ENCODE measurements at regions not wholly inside any gene's neighbourhood (a gene's known extent, or its start where the extent isn't known, plus 50 kb on each side); places are given as distances from the start of the nearest gene placed in this dataset.

GRCh38 chr13:81473366-81473899 is 1132.5 kb upstream of the SPRY2 start:
- Mint-ChIP-seq H3K4me3 (no peak overlapping the region), H3K9me3 (peaks cover 20% of the 10 kb centered on the region), H3K4me1 (no peaks in the 10 kb centered on the region)

DNA sequence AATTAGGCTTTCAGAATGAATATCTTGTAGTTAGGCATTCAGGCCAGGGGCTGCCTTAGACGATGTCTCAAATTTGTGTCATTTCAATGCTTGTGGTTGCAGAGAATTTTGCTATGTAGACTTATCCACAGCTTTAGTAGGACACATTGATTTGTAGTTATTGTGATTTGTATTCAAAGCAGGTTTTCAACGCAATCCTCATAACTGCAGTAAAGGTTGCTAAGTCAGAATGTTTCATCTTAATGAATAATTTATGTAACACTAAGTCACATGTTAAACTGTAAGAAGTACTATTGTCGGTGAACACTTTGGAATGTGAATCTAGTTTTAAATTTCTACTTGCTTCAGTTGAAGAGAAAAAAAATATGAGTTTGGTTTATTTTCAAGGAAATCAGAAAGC is 1117.2 kb upstream of the SPRY2 start:
- no peak overlapping the region for H3K4me3 Mint-ChIP-seq
- H3K27me3 Mint-ChIP-seq, result no peaks in the 10 kb centered on the region
- H3K4me1 Mint-ChIP-seq, result no peaks in the 10 kb centered on the region
- no peak overlapping the region for H3K27ac Mint-ChIP-seq
- ATAC-seq (replicated peaks), result no peak
- peaks cover 4% of the 10 kb centered on the region for H3K9me3 Mint-ChIP-seq
- no peaks in the 10 kb centered on the region for H3K36me3 Mint-ChIP-seq (ENCODE audit: low read depth)

More at GRCh38 chr13:81473366-81473899, 1132.5 kb upstream of the SPRY2 start:
- no peaks in the 10 kb centered on the region for H3K36me3 Mint-ChIP-seq (ENCODE audit: low read depth)
- no peaks in the 10 kb centered on the region for H3K27me3 Mint-ChIP-seq
- no peak for ATAC-seq (replicated peaks)
- H3K27ac Mint-ChIP-seq, result no peak overlapping the region

GRCh38 chr13:81446441-81446840 is 1105.5 kb upstream of the SPRY2 start:
- Mint-ChIP-seq H3K9me3 (peaks cover 24% of the 10 kb centered on the region), H3K4me1 (no peaks in the 10 kb centered on the region), H3K4me3 (no peak overlapping the region), H3K27me3 (no peaks in the 10 kb centered on the region), H3K27ac (no peak overlapping the region), H3K36me3 (ENCODE audit: low read depth) (no peaks in the 10 kb centered on the region)
- ATAC-seq (replicated peaks), result no peak

DNA sequence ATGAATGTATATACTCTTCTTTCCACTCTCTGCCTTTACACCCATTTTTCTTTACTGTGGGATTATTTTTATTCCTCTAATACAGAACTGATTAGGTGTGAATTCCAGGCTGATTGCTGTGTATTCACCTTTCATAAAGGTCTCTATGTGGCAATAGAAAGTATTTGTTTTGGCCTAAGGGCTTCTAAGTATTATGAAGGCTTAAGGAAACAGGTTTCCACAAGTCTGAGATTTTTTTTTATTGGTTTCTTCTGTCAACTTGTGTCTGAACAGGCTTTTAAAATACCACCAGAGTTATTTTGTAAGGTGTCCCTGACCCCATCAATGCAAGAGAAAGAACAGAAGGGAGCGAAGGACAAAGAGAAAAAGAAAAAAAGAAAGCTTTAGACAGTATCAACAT is 1102.0 kb upstream of the SPRY2 start:
- peaks cover 19% of the 10 kb centered on the region for H3K9me3 Mint-ChIP-seq
- H3K4me1 Mint-ChIP-seq, result no peaks in the 10 kb centered on the region
- no peak for ATAC-seq (replicated peaks)
- no peaks in the 10 kb centered on the region for H3K36me3 Mint-ChIP-seq (ENCODE audit: low read depth)
- H3K27me3 Mint-ChIP-seq, result no peaks in the 10 kb centered on the region
- H3K27ac Mint-ChIP-seq, result no peak overlapping the region
- H3K4me3 Mint-ChIP-seq, result no peak overlapping the region

- H3K27ac Mint-ChIP-seq, result no peak overlapping the region
- H3K9me3 Mint-ChIP-seq, result peaks cover 5% of the 10 kb centered on the region
- no peaks in the 10 kb centered on the region for H3K4me1 Mint-ChIP-seq
- no peak overlapping the region for H3K4me3 Mint-ChIP-seq
- H3K27me3 Mint-ChIP-seq, result no peaks in the 10 kb centered on the region
- ATAC-seq (replicated peaks), result no peak
- no peaks in the 10 kb centered on the region for H3K36me3 Mint-ChIP-seq (ENCODE audit: low read depth)
Measured at GRCh38 chr13:81425286-81425685, 1084.4 kb upstream of the SPRY2 start.

DNA sequence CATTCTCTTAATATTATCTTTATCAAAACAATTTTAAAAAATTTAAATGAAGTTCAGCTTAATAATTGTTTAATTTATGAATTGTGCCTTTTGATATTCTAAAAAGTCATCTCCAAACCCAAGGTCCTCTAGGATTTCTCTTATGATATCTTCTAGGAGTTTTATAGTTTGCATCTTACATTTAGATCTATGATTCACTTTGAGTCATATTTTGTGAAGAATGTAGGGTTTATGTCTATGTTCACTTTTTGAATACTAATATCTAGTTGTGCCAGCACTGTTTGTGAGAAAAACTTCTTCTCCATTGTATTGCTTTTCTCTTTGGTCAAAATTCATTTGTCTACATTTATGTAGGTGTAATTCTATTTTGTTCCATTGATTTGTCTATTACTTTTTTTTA is 1068.4 kb upstream of the SPRY2 start:
- Mint-ChIP-seq H3K27me3 (no peaks in the 10 kb centered on the region), H3K27ac (no peak overlapping the region), H3K4me3 (no peak overlapping the region), H3K4me1 (no peaks in the 10 kb centered on the region), H3K9me3 (peaks cover 13% of the 10 kb centered on the region), H3K36me3 (ENCODE audit: low read depth) (no peaks in the 10 kb centered on the region)
- ATAC-seq (replicated peaks), result no peak

DNA sequence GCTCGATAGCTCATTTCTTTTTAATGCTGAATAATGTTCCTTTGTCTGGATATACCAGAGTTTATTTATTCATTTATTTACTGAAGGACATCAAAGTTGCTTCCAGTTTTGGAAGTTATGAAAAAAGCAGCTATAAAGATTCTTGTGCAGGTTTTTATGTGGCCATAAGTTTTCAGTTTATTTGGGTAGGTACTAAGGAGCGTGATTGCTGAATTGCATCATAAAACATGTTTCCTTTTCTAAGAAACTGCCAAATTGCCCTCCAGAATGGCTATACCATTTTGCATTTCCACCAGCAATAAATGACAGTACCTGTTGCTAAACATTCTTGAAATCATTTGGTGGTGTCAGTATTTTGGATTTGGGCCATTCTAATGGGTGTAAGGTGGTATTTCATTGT is 1067.7 kb upstream of the SPRY2 start:
- no peak overlapping the region for H3K4me3 Mint-ChIP-seq
- H3K9me3 Mint-ChIP-seq, result peaks cover 13% of the 10 kb centered on the region
- no peaks in the 10 kb centered on the region for H3K27me3 Mint-ChIP-seq
- H3K27ac Mint-ChIP-seq, result no peak overlapping the region
- no peaks in the 10 kb centered on the region for H3K4me1 Mint-ChIP-seq
- ATAC-seq (replicated peaks), result no peak
- no peaks in the 10 kb centered on the region for H3K36me3 Mint-ChIP-seq (ENCODE audit: low read depth)

DNA sequence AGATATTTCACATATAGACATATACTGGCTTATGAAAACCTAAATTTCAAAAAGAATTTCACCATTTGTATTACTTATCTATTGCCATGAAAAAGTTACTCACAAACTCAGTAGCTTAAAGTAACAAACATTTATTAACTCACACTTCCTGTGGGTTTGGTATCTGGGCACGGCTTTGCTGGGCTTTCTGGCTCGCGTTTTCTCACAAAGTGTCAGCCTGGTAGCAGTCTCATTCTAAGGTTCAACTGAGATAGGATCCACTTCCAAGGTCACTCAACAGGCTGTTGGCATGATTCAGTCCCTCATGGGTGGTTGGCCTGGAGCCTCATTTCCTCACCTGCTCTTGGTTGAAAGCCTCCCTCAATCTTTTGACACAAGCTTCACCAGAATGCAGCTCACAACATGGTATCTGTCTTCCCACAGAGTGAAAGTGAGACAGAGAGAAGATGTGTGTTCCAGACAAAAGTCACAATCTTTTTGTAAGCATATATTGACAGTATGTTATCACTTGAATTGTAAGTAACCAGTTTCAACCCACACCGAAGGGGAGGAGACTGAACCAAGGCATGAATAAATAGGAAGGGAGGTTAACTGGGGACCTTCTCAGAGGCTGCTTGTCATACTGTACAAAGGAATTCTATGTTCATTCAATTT is 1065.8 kb upstream of the SPRY2 start:
- Mint-ChIP-seq H3K27me3 (no peaks in the 10 kb centered on the region), H3K36me3 (ENCODE audit: low read depth) (no peaks in the 10 kb centered on the region), H3K27ac (no peak overlapping the region), H3K9me3 (peaks cover 13% of the 10 kb centered on the region), H3K4me1 (no peaks in the 10 kb centered on the region), H3K4me3 (no peak overlapping the region)
- ATAC-seq (replicated peaks), result no peak

GRCh38 chr13:81406022-81406421 is 1065.1 kb upstream of the SPRY2 start:
- Mint-ChIP-seq H3K36me3 (ENCODE audit: low read depth) (no peaks in the 10 kb centered on the region), H3K27me3 (no peaks in the 10 kb centered on the region), H3K4me3 (no peak overlapping the region), H3K27ac (no peak overlapping the region), H3K4me1 (no peaks in the 10 kb centered on the region), H3K9me3 (peaks cover 13% of the 10 kb centered on the region)
- no peak for ATAC-seq (replicated peaks)

GRCh38 chr13:81396192-81396591 is 1055.3 kb upstream of the SPRY2 start:
- no peaks in the 10 kb centered on the region for H3K4me1 Mint-ChIP-seq
- H3K9me3 Mint-ChIP-seq, result peaks cover 15% of the 10 kb centered on the region
- no peaks in the 10 kb centered on the region for H3K36me3 Mint-ChIP-seq (ENCODE audit: low read depth)
- no peak overlapping the region for H3K4me3 Mint-ChIP-seq
- ATAC-seq (replicated peaks), result no peak
- H3K27me3 Mint-ChIP-seq, result no peaks in the 10 kb centered on the region
- H3K27ac Mint-ChIP-seq, result no peak overlapping the region

- Mint-ChIP-seq H3K4me1 (no peaks in the 10 kb centered on the region), H3K9me3 (peaks cover 14% of the 10 kb centered on the region), H3K27me3 (no peaks in the 10 kb centered on the region), H3K36me3 (ENCODE audit: low read depth) (no peaks in the 10 kb centered on the region), H3K4me3 (no peak overlapping the region), H3K27ac (no peak overlapping the region)
- ATAC-seq (replicated peaks), result no peak
Measured at GRCh38 chr13:81395368-81395767, 1054.4 kb upstream of the SPRY2 start.

DNA sequence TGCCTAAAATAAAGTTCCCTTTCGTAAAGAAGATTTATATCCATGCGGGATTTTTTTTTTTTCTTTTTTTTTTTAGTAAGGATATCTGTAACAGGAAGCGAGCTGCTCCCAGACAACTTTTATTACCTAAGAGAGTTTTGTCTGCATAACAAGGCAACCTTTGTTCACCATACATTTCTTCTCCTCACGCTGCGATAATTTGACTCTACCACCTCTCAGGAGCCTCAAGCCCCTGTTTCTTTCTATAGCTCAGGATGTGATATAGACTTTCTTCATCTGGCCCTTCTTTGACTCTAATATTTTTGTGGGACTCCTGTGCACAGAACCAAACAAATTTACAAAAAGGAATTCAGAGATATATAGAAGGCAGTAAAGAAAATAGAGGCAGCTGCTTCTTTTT is 1053.7 kb upstream of the SPRY2 start:
- H3K27me3 Mint-ChIP-seq, result no peaks in the 10 kb centered on the region
- peaks cover 10% of the 10 kb centered on the region for H3K9me3 Mint-ChIP-seq
- H3K27ac Mint-ChIP-seq, result no peak overlapping the region
- H3K36me3 Mint-ChIP-seq (ENCODE audit: low read depth), result no peaks in the 10 kb centered on the region
- ATAC-seq (replicated peaks), result no peak
- H3K4me3 Mint-ChIP-seq, result no peak overlapping the region
- H3K4me1 Mint-ChIP-seq, result no peaks in the 10 kb centered on the region

DNA sequence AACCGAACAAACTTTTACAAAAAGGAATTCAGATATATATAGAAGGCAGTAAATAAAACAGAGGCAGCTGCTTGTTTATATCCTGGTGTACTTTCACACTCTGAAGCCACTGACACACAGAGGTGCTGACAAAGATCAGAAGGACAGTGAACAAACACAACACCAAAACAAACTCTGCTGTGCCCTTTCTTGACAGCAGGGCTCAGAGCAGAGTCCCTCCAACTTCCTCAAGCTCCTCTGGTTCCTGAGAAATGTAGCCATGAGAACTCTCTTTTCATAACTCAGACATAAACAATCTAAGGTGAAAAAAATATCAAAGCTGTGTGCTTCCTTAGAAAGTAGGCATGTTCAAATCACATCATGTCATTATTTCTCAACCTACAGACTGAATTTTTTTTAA is 1052.8 kb upstream of the SPRY2 start:
- H3K4me3 Mint-ChIP-seq, result no peak overlapping the region
- H3K36me3 Mint-ChIP-seq (ENCODE audit: low read depth), result no peaks in the 10 kb centered on the region
- no peaks in the 10 kb centered on the region for H3K27me3 Mint-ChIP-seq
- H3K27ac Mint-ChIP-seq, result no peak overlapping the region
- no peaks in the 10 kb centered on the region for H3K4me1 Mint-ChIP-seq
- no peak for ATAC-seq (replicated peaks)
- peaks cover 15% of the 10 kb centered on the region for H3K9me3 Mint-ChIP-seq

GRCh38 chr13:81393110-81393509 is 1052.2 kb upstream of the SPRY2 start:
- no peak for ATAC-seq (replicated peaks)
- Mint-ChIP-seq H3K27me3 (no peaks in the 10 kb centered on the region), H3K27ac (no peak overlapping the region), H3K4me3 (no peak overlapping the region), H3K36me3 (ENCODE audit: low read depth) (no peaks in the 10 kb centered on the region), H3K4me1 (no peaks in the 10 kb centered on the region), H3K9me3 (peaks cover 15% of the 10 kb centered on the region)

GRCh38 chr13:81388400-81388799 is 1047.5 kb upstream of the SPRY2 start:
- Mint-ChIP-seq H3K36me3 (ENCODE audit: low read depth) (no peaks in the 10 kb centered on the region), H3K27ac (no peak overlapping the region), H3K4me1 (no peaks in the 10 kb centered on the region), H3K9me3 (peaks cover 23% of the 10 kb centered on the region), H3K27me3 (no peaks in the 10 kb centered on the region), H3K4me3 (no peak overlapping the region)
- ATAC-seq (replicated peaks), result no peak

- no peak for ATAC-seq (replicated peaks)
- Mint-ChIP-seq H3K9me3 (peaks cover 18% of the 10 kb centered on the region), H3K4me1 (no peaks in the 10 kb centered on the region), H3K27ac (no peak overlapping the region), H3K36me3 (ENCODE audit: low read depth) (no peaks in the 10 kb centered on the region), H3K27me3 (no peaks in the 10 kb centered on the region), H3K4me3 (no peak overlapping the region)
Measured at GRCh38 chr13:81383444-81383843, 1042.5 kb upstream of the SPRY2 start.

Measured in activated T-helper 17 cell treated with anti-CD3 and anti-CD28 coated beads, Interleukin-2, amount 50 U/mL, for 72 hours (primary cell).